ENCODE measurements at regions not wholly inside any gene's neighbourhood (a gene's known extent, or its start where the extent isn't known, plus 50 kb on each side); places are given as distances from the start of the nearest gene placed in this dataset.

- TF ChIP-seq CTCF (IDR thresholded peaks at IDR 0.05) (no peak), POLR2A (IDR thresholded peaks at IDR 0.05) (no peak)
These were observed 63.6 kb downstream of the FOXF2 start for GRCh38 chr6:1453024-1453423.
